ENCODE measurements at regions not wholly inside any gene's neighbourhood (a gene's known extent, or its start where the extent isn't known, plus 50 kb on each side); places are given as distances from the start of the nearest gene placed in this dataset.
"Not testable (repeated sequence)": the region's sequence is repeated elsewhere in the genome, so short reads cannot be mapped to it uniquely, and the experiment has no call there.

DNA sequence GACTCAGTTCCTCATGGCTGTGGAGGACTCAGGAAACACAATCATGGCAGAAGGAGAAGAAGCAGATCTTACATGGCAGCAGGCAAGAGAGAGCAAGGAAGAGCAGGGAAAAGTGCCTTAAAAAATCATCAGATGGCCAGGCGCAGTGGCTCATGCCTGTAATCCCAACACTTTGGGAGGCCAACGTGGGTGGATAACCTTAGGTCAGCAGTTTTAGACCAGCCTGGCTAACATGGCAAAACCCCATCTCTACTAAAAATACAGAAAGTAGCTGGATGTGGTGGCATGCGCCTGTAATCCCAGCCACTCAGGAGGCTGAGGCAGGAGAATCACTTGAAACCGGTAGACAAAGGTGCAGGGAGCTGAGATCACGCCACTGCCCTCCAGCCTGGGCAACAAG lies 664.6 kb downstream of the DTWD2 start:
- TF ChIP-seq, protein P1, sequence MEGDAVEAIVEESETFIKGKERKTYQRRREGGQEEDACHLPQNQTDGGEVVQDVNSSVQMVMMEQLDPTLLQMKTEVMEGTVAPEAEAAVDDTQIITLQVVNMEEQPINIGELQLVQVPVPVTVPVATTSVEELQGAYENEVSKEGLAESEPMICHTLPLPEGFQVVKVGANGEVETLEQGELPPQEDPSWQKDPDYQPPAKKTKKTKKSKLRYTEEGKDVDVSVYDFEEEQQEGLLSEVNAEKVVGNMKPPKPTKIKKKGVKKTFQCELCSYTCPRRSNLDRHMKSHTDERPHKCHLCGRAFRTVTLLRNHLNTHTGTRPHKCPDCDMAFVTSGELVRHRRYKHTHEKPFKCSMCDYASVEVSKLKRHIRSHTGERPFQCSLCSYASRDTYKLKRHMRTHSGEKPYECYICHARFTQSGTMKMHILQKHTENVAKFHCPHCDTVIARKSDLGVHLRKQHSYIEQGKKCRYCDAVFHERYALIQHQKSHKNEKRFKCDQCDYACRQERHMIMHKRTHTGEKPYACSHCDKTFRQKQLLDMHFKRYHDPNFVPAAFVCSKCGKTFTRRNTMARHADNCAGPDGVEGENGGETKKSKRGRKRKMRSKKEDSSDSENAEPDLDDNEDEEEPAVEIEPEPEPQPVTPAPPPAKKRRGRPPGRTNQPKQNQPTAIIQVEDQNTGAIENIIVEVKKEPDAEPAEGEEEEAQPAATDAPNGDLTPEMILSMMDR (IDR thresholded peaks at IDR 0.05; ENCODE audit: low read depth, low read length): not testable (repeated sequence)
- TF ChIP-seq EZH2phosphoT487 (IDR thresholded peaks at IDR 0.05; ENCODE audit: low read depth): not testable (repeated sequence)

All from OCI-LY3 (cell line).